H1 (cell line): ENCODE measurements at regions not wholly inside any gene's neighbourhood (a gene's known extent, or its start where the extent isn't known, plus 50 kb on each side); places are given as distances from the start of the nearest gene placed in this dataset.

ENCODE experiments used
- ATF2 ChIP-seq: IDR thresholded peaks from 2 replicates; pipeline ENCODE4 v1.6.1; 2012; ENCODE audit warnings: low read length, inconsistent platforms
- CHD1 ChIP-seq: IDR thresholded peaks from 2 replicates; pipeline ENCODE4 v1.6.1; 2012; ENCODE audit warnings: low read depth, low read length, improper control_type of control experiment
- CHD7 ChIP-seq: fragments of 300-600 bp; sonication (generic); IDR thresholded peaks from 2 replicates; pipeline ENCODE4 v1.7.1; 2012; ENCODE audit warnings: low read length, moderate library complexity, mild to moderate bottlenecking, inconsistent platforms; ENCODE audit not compliant: insufficient replicate concordance
- CTBP2 ChIP-seq: IDR thresholded peaks from 2 replicates; pipeline ENCODE4 v1.7.0; 2011; ENCODE audit warnings: borderline replicate concordance, mild to moderate bottlenecking, moderate library complexity, mixed read lengths, low read length; ENCODE audit not compliant: insufficient read depth, insufficient read length
- KDM5A ChIP-seq: fragments of 200-600 bp; IDR thresholded peaks from 2 replicates; pipeline ENCODE4 v1.7.1; 2012; ENCODE audit warnings: mild to moderate bottlenecking, low read length, inconsistent platforms, mixed read lengths
- MAFK ChIP-seq: IDR thresholded peaks from 2 replicates; pipeline ENCODE4 v1.6.1; 2012; ENCODE audit warnings: low read depth, mild to moderate bottlenecking, improper control_type of control experiment, low read length
- POLR2AphosphoS5 ChIP-seq: IDR thresholded peaks from 2 replicates; pipeline ENCODE4 v1.6.1; 2011; ENCODE audit warnings: low read depth, low read length
- YY1 ChIP-seq: IDR thresholded peaks from 2 replicates; pipeline ENCODE4 v1.6.1; 2011; ENCODE audit warnings: low read depth, mild to moderate bottlenecking, low read length

GRCh38 chr1:30126848-30127247 lies 596.5 kb downstream of the MATN1 start (continued):
- TF ChIP-seq CHD7 (no peak), CHD1 (no peak), POLR2AphosphoS5 (no peak), ATF2 (no peak), MAFK (no peak), KDM5A (no peak), CTBP2 (no peak), YY1 (no peak)
